DND-41 (cell line): ENCODE measurements at regions not wholly inside any gene's neighbourhood (a gene's known extent, or its start where the extent isn't known, plus 50 kb on each side); places are given as distances from the start of the nearest gene placed in this dataset.

Experiments used
- ATAC-seq: fragments of 200-7000 bp; cut with Tn5 transposase; 3 replicates; pipeline ENCODE4 v1.9.1; 2021; ENCODE audit warnings: low read depth; ENCODE audit not compliant: insufficient read depth
- DNase-seq: peaks from one replicate; pipeline ENCODE4 v3.0.0-alpha.2; 2020
- H2AFZ ChIP-seq: 2 replicates; pipeline ENCODE4 v1.6.0; 2012; ENCODE audit warnings: low read depth, low read length
- H3K27ac ChIP-seq: 2 replicates; pipeline ENCODE4 v1.5.1; 2012; ENCODE audit warnings: low read length, inconsistent platforms
- H3K27me3 ChIP-seq: fragments of 200-600 bp; sonication (generic); 2 replicates; pipeline ENCODE4 v1.6.0; 2012; ENCODE audit warnings: low read length, mild to moderate bottlenecking, inconsistent platforms; ENCODE audit not compliant: insufficient read depth, poor library complexity
- H3K36me3 ChIP-seq: 2 replicates; pipeline ENCODE4 v1.5.1; 2012; ENCODE audit warnings: low read length, inconsistent platforms; ENCODE audit not compliant: insufficient read depth
- H3K4me1 ChIP-seq: 2 replicates; pipeline ENCODE4 v1.5.1; 2012; ENCODE audit warnings: mild to moderate bottlenecking, low read length; ENCODE audit not compliant: insufficient read depth
- H3K4me2 ChIP-seq: 2 replicates; pipeline ENCODE4 v1.6.0; 2012; ENCODE audit warnings: mild to moderate bottlenecking, moderate library complexity, low read length, inconsistent platforms; ENCODE audit not compliant: insufficient read depth
- H3K4me3 ChIP-seq, 2 experiments: fragments of 200-600 bp in 1 of 2; shearing (Covaris generic) in 1 of 2; 2 replicates each; pipeline ENCODE4 v1.5.1; 2012 to 2016; ENCODE audit warnings: inconsistent platforms in 2 of 2, low read length in 2 of 2, mild to moderate bottlenecking in 2 of 2, low read depth in 1 of 2, moderate library complexity in 1 of 2
- H3K79me2 ChIP-seq: 2 replicates; pipeline ENCODE4 v1.6.0; 2012; ENCODE audit warnings: low read length, inconsistent platforms; ENCODE audit not compliant: insufficient read depth
- H3K9ac ChIP-seq: 2 replicates; pipeline ENCODE4 v1.6.0; 2012; ENCODE audit warnings: low read depth, mild to moderate bottlenecking, inconsistent platforms, low read length, moderate library complexity
- H3K9me3 ChIP-seq: 2 replicates; pipeline ENCODE4 v1.5.1; 2012; ENCODE audit warnings: low read length, moderate library complexity, mild to moderate bottlenecking, inconsistent platforms; ENCODE audit not compliant: insufficient read depth, severe bottlenecking
- H4K20me1 ChIP-seq: 2 replicates; pipeline ENCODE4 v1.6.0; 2012; ENCODE audit warnings: low read length; ENCODE audit not compliant: insufficient read depth
- CTCF ChIP-seq: IDR thresholded peaks from 2 replicates; pipeline ENCODE4 v1.5.1; 2012; ENCODE audit warnings: borderline replicate concordance, low read length, moderate library complexity, mild to moderate bottlenecking; ENCODE audit not compliant: poor library complexity, severe bottlenecking; ENCODE audit errors: extremely low read depth
- EZH2 ChIP-seq: IDR thresholded peaks from 3 replicates; pipeline ENCODE4 v1.6.1; 2012; ENCODE audit warnings: borderline replicate concordance, low read depth, mild to moderate bottlenecking, moderate library complexity, low read length, inconsistent platforms; ENCODE audit not compliant: severe bottlenecking

GRCh38 chr16:64453646-64454045, 668.2 kb downstream of the CDH11 start:
- Histone ChIP-seq H3K79me2 (no peaks in the 10 kb centered on the region), H4K20me1 (no peaks in the 10 kb centered on the region), H3K36me3 (no peaks in the 10 kb centered on the region), H3K4me3 (no peak overlapping the region), H3K9me3 (no peaks in the 10 kb centered on the region), H3K4me2 (no peak overlapping the region), H3K27ac (no peak overlapping the region), H3K9ac (no peak overlapping the region), H3K4me1 (no peaks in the 10 kb centered on the region), H2AFZ (no peak overlapping the region), H3K27me3 (no peaks in the 10 kb centered on the region)
- TF ChIP-seq EZH2 (no peak), CTCF (no peak)
- DNase-seq (no peak), ATAC-seq (no peak)

GRCh38 chr16:64452446-64452845, 669.4 kb downstream of the CDH11 start:
- Histone ChIP-seq H3K27ac (no peak overlapping the region), H3K4me3 (no peak overlapping the region), H3K9ac (no peak overlapping the region), H3K4me2 (no peak overlapping the region), H2AFZ (no peak overlapping the region), H3K79me2 (no peaks in the 10 kb centered on the region), H3K4me1 (no peaks in the 10 kb centered on the region), H3K9me3 (no peaks in the 10 kb centered on the region), H4K20me1 (no peaks in the 10 kb centered on the region), H3K36me3 (no peaks in the 10 kb centered on the region), H3K27me3 (no peaks in the 10 kb centered on the region)
- TF ChIP-seq EZH2: no peak
- TF ChIP-seq CTCF: no peak
- no peak for DNase-seq
- no peak for ATAC-seq

GRCh38 chr16:64450177-64450576, 671.7 kb downstream of the CDH11 start:
- Histone ChIP-seq H3K27ac (no peak overlapping the region), H2AFZ (no peak overlapping the region), H3K9me3 (no peaks in the 10 kb centered on the region), H4K20me1 (no peaks in the 10 kb centered on the region), H3K27me3 (no peaks in the 10 kb centered on the region), H3K36me3 (no peaks in the 10 kb centered on the region), H3K9ac (no peak overlapping the region), H3K79me2 (no peaks in the 10 kb centered on the region), H3K4me2 (no peak overlapping the region), H3K4me1 (no peaks in the 10 kb centered on the region), H3K4me3 (no peak overlapping the region)
- DNase-seq (no peak), ATAC-seq (no peak)
- TF ChIP-seq CTCF (no peak), EZH2 (no peak)

- H3K4me3 ChIP-seq: no peak overlapping the region
- no peaks in the 10 kb centered on the region for H3K79me2 ChIP-seq
- no peak overlapping the region for H3K9ac ChIP-seq
- no peak overlapping the region for H3K4me2 ChIP-seq
- no peaks in the 10 kb centered on the region for H3K36me3 ChIP-seq
- no peak overlapping the region for H2AFZ ChIP-seq
- no peaks in the 10 kb centered on the region for H4K20me1 ChIP-seq
- H3K4me1 ChIP-seq: no peaks in the 10 kb centered on the region
- no peak for DNase-seq
- no peak for ATAC-seq
- H3K9me3 ChIP-seq: no peaks in the 10 kb centered on the region
- H3K27ac ChIP-seq: no peak overlapping the region
- no peaks in the 10 kb centered on the region for H3K27me3 ChIP-seq
- no peak for TF ChIP-seq CTCF
- TF ChIP-seq EZH2: no peak
These were observed 672.4 kb downstream of the CDH11 start for GRCh38 chr16:64449506-64449905.
